ENCODE measurements at regions not wholly inside any gene's neighbourhood (a gene's known extent, or its start where the extent isn't known, plus 50 kb on each side); places are given as distances from the start of the nearest gene placed in this dataset.
"Not testable (repeated sequence)": the region's sequence is repeated elsewhere in the genome, so short reads cannot be mapped to it uniquely, and the experiment has no call there.

DNA sequence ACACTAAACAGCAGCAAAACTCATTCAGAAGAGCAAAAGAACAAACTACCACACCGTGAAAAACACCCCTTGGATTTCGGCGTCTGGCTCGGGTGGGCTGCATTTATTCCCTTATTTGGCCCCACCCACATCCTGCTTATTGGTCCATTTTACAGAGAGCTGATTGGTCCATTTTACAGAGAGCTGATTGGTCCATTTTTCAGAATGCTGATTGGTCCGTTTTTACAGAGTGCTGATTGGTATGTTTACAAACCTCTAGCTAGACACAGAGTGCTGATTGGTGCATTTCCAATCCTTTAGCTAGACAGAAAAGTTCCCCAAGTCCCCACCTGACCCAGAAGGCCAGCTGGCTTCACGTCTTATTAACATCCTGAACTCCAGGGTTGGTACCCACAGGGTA, 286.6 kb upstream of the ASIC2 start:
- not testable (repeated sequence) for ATAC-seq (ENCODE audit: low read depth in 2 of 2); H3K27ac Mint-ChIP-seq; H3K4me3 Mint-ChIP-seq; H3K36me3 Mint-ChIP-seq; H3K4me1 Mint-ChIP-seq; DNase-seq
- peaks cover 4 to 12% (median 7%) of the 10 kb centered on the region in 3 donors for H3K27me3 Mint-ChIP-seq
- peaks cover 0 to 12% (median 3%) of the 10 kb centered on the region in 7 donors for H3K9me3 Mint-ChIP-seq

- H3K27me3 Mint-ChIP-seq = peaks cover 2 to 14% (median 9%) of the 10 kb centered on the region in 3 donors
- H3K4me1 Mint-ChIP-seq = no peaks in the 10 kb centered on the region
- DNase-seq (no peak), ATAC-seq (ENCODE audit: low read depth in 2 of 2) (no peak)
- H3K9me3 Mint-ChIP-seq = peaks cover 0 to 13% (median 3%) of the 10 kb centered on the region in 7 donors
- H3K36me3 Mint-ChIP-seq = peaks cover 0 to 6% of the 10 kb centered on the region in 2 donors
- H3K4me3 Mint-ChIP-seq = no peak overlapping the region
- H3K27ac Mint-ChIP-seq = no peak overlapping the region
Measured at GRCh38 chr17:33580215-33580614, 287.1 kb upstream of the ASIC2 start.

- Mint-ChIP-seq H3K27me3 (peaks cover 1 to 16% (median 9%) of the 10 kb centered on the region in 3 donors), H3K9me3 (peaks cover 0 to 17% (median 2%) of the 10 kb centered on the region in 7 donors), H3K4me3 (no peak overlapping the region), H3K36me3 (peaks cover 0 to 6% of the 10 kb centered on the region in 2 donors), H3K4me1 (no peaks in the 10 kb centered on the region), H3K27ac (no peak overlapping the region)
- DNase-seq = no peak
- no peak for ATAC-seq (ENCODE audit: low read depth in 2 of 2)
Measured at GRCh38 chr17:33582661-33583060, 289.6 kb upstream of the ASIC2 start.

GRCh38 chr17:33583518-33584417, 290.7 kb upstream of the ASIC2 start:
- no peak overlapping the region for H3K27ac Mint-ChIP-seq
- H3K36me3 Mint-ChIP-seq = peaks cover 0 to 6% of the 10 kb centered on the region in 2 donors
- no peak overlapping the region for H3K4me3 Mint-ChIP-seq
- H3K9me3 Mint-ChIP-seq = peaks cover 0 to 17% (median 2%) of the 10 kb centered on the region in 7 donors
- DNase-seq (no peak), ATAC-seq (ENCODE audit: low read depth in 2 of 2) (no peak)
- peaks cover 4 to 16% (median 14%) of the 10 kb centered on the region in 3 donors for H3K27me3 Mint-ChIP-seq
- H3K4me1 Mint-ChIP-seq = no peaks in the 10 kb centered on the region

DNA sequence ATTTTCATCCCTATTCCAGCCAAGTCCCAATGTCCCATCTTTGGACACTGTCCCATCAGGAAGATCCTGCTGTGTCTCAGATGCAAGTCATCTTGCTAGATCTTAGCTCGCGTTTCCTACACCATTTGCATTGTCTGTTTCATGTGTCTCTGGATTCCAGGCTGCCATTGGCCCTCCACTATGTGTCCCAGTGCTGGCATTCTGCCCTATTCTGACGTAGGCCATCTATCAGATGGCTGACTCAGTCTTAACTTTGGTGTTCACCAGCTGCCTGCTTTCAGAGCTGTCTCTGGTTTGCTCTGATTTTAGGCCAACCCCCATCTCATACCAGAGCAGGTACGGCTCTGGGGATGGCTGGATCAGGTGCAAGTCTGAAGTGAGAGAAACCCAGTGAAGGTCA, 300.9 kb upstream of the ASIC2 start:
- H3K27me3 Mint-ChIP-seq = peaks cover 12 to 25% (median 18%) of the 10 kb centered on the region in 3 donors
- no peaks in the 10 kb centered on the region for H3K36me3 Mint-ChIP-seq
- ATAC-seq (ENCODE audit: low read depth in 2 of 2) = no peak
- H3K4me3 Mint-ChIP-seq = no peak overlapping the region
- no peak for DNase-seq
- H3K9me3 Mint-ChIP-seq = peaks cover 0 to 5% (median 1%) of the 10 kb centered on the region in 7 donors
- no peaks in the 10 kb centered on the region for H3K4me1 Mint-ChIP-seq
- H3K27ac Mint-ChIP-seq = peak overlapping the region in 1 of 6 donors; percentile 12

DNA sequence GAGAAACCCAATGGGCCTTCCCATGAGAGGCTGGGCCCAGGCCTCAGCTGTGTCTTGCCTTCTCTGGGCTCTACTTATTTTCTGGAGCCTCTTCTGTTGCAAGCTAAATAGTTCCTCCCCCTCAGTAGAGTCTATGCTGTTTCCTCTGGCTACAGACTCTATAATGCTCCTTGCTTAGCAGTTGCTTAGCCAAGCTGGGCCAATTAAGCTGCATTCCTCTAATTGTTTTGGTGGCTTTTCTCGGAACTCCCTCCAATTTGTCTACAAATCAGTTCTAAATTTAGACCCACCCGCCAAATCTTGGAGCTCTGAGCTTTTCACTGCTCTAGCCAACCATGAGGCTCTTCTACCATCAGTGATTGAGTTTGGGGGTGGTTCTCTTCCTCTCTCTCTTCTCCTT, 302.7 kb upstream of the ASIC2 start:
- DNase-seq (no peak), ATAC-seq (ENCODE audit: low read depth in 2 of 2) (no peak)
- no peak overlapping the region for H3K27ac Mint-ChIP-seq
- no peaks in the 10 kb centered on the region for H3K36me3 Mint-ChIP-seq
- peaks cover 12 to 20% (median 15%) of the 10 kb centered on the region in 3 donors for H3K27me3 Mint-ChIP-seq
- H3K4me3 Mint-ChIP-seq = no peak overlapping the region
- H3K9me3 Mint-ChIP-seq = peaks cover 0 to 4% (median 2%) of the 10 kb centered on the region in 7 donors
- H3K4me1 Mint-ChIP-seq = no peaks in the 10 kb centered on the region

DNA sequence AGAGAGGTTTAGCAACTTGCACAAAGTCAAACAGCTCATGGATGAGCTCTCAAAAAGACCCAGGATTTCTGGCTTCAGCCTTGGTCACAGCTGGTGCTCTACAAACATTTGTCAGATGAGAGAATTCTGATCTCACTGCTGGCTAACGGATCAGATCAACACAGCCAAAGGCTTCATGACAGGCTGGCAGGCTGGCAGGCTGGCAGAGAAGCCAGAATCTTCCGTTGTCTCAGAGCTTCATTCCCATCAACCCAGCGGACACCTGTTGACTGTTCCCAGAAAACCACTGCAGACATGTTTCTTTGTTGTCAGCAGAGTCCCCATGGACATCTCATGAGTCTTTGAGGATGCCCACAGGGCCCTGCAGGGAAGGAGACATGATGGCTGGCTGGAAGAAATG, 303.8 kb upstream of the ASIC2 start:
- H3K27me3 Mint-ChIP-seq = peaks cover 8 to 19% (median 12%) of the 10 kb centered on the region in 3 donors
- ATAC-seq (ENCODE audit: low read depth in 2 of 2) = no peak

GRCh38 chr17:33598797-33599196, 305.7 kb upstream of the ASIC2 start:
- Mint-ChIP-seq H3K36me3 (no peaks in the 10 kb centered on the region), H3K4me3 (no peak overlapping the region), H3K9me3 (peaks cover 0 to 4% (median 2%) of the 10 kb centered on the region in 7 donors), H3K4me1 (no peaks in the 10 kb centered on the region), H3K27me3 (peaks cover 3 to 12% (median 6%) of the 10 kb centered on the region in 3 donors), H3K27ac (no peak overlapping the region)
- DNase-seq (no peak), ATAC-seq (ENCODE audit: low read depth in 2 of 2) (no peak)

More for the DNA sequence above, 303.8 kb upstream of the ASIC2 start:
- H3K27ac Mint-ChIP-seq = no peak overlapping the region
- DNase-seq = no peak
- H3K4me3 Mint-ChIP-seq = no peak overlapping the region
- H3K9me3 Mint-ChIP-seq = peaks cover 0 to 4% (median 2%) of the 10 kb centered on the region in 7 donors
- no peaks in the 10 kb centered on the region for H3K36me3 Mint-ChIP-seq
- no peaks in the 10 kb centered on the region for H3K4me1 Mint-ChIP-seq

DNA sequence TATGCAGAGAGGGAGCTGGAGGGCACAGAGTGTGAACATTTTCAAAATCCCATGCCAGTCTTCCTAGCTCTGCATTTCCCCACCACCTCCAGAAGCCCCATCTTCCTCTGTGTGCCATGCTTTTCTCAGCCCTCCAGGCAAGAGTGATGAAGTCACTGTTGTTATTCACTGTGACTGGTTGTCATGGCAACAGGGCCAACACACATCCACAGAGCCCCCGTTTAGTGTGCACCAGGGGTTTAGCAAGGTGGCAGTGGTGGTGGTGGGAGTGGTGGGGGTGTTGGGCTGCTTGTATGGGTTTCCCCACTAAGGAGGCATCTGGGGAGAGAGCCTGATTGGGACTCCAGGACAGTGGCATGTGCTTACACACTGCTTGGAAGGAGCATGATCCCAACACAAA, 309.9 kb upstream of the ASIC2 start:
- ATAC-seq (ENCODE audit: low read depth in 2 of 2) (no peak), DNase-seq (no peak)
- Mint-ChIP-seq H3K9me3 (peaks cover 0 to 4% (median 0%) of the 10 kb centered on the region in 7 donors), H3K27ac (no peak overlapping the region), H3K36me3 (no peaks in the 10 kb centered on the region), H3K4me3 (no peak overlapping the region), H3K4me1 (no peaks in the 10 kb centered on the region), H3K27me3 (peaks cover 8 to 14% (median 12%) of the 10 kb centered on the region in 3 donors)

- Mint-ChIP-seq H3K4me3 (no peak overlapping the region), H3K27ac (no peak overlapping the region), H3K9me3 (peaks cover 0 to 6% (median 0%) of the 10 kb centered on the region in 7 donors), H3K36me3 (no peaks in the 10 kb centered on the region), H3K27me3 (peaks cover 8 to 14% (median 13%) of the 10 kb centered on the region in 3 donors), H3K4me1 (no peaks in the 10 kb centered on the region)
- ATAC-seq (ENCODE audit: low read depth in 2 of 2) (no peak), DNase-seq (no peak)
Measured at GRCh38 chr17:33603789-33604188, 310.7 kb upstream of the ASIC2 start.

- H3K4me3 Mint-ChIP-seq = no peak overlapping the region
- no peaks in the 10 kb centered on the region for H3K4me1 Mint-ChIP-seq
- no peak for DNase-seq
- H3K27me3 Mint-ChIP-seq = peaks cover 4 to 8% (median 8%) of the 10 kb centered on the region in 3 donors
- H3K27ac Mint-ChIP-seq = no peak overlapping the region
- no peaks in the 10 kb centered on the region for H3K36me3 Mint-ChIP-seq
- no peak for ATAC-seq (ENCODE audit: low read depth in 2 of 2)
- peaks cover 0 to 11% (median 4%) of the 10 kb centered on the region in 7 donors for H3K9me3 Mint-ChIP-seq
Measured at GRCh38 chr17:33611532-33611931, 318.4 kb upstream of the ASIC2 start.

DNA sequence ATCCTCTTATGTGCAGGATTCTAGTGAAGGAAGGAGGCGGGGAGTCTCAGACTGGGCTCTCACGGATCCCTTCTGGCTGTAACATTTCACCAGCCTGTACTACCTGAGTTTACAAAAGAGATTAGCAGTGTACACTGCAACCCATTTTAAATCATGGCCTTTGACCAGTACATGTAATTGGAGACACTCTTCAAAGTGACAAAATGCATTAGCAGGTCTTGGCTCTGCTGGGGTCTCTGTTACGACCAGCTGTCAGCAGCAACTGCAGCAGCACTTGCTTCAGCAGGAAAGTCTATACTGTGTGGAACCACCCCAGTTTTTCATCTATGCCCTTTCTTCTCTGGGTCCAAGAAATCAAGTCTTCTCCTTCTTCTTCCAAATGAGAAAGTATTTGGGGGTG, 322.8 kb upstream of the ASIC2 start:
- Mint-ChIP-seq H3K4me1 (no peaks in the 10 kb centered on the region), H3K36me3 (no peaks in the 10 kb centered on the region), H3K9me3 (peaks cover 0 to 11% (median 3%) of the 10 kb centered on the region in 7 donors), H3K4me3 (peak overlapping the region in 1 of 8 donors; percentile 29), H3K27me3 (peaks cover 0 to 8% (median 0%) of the 10 kb centered on the region in 3 donors), H3K27ac (no peak overlapping the region)
- ATAC-seq (ENCODE audit: low read depth in 2 of 2) (no peak), DNase-seq (no peak)

DNA sequence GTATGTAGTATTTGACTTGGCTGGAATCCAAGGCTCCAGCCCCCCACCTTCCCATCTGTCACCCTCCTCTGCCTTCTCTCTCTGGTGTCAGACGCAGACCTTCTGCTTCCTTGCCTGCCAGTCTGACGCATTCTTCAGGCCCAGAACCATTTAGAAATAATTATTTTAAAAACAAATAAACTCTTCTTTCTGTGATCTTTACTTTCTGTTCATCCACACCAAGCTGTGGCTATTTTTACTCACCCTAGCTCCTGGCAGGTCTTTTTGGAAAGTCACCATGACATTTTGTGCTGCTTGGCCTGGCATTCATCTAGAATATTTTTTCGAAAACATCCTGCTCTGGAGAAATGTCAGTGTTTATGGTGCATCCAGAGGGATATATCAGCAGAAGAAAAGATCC, 330.7 kb upstream of the ASIC2 start:
- ATAC-seq (ENCODE audit: low read depth in 2 of 2) (no peak), DNase-seq (no peak)
- Mint-ChIP-seq H3K9me3 (peaks cover 0 to 5% (median 3%) of the 10 kb centered on the region in 7 donors), H3K4me3 (no peak overlapping the region), H3K4me1 (no peaks in the 10 kb centered on the region), H3K27ac (no peak overlapping the region), H3K27me3 (peaks cover 0 to 8% (median 0%) of the 10 kb centered on the region in 3 donors), H3K36me3 (no peaks in the 10 kb centered on the region)
